Lower lobe of right lung (tissue), 2 donors: ENCODE measurements at regions not wholly inside any gene's neighbourhood (a gene's known extent, or its start where the extent isn't known, plus 50 kb on each side); places are given as distances from the start of the nearest gene placed in this dataset.

Experiments used
- ATAC-seq, 2 donors: fragments of 200-7000 bp; cut with Tn5 transposase; one replicate each; pipeline ENCODE4 v1.9.1; 2020 to 2022; ENCODE audit warnings: mild to moderate bottlenecking in 2 of 2, moderate library complexity in 2 of 2
- DNase-seq: peaks from one replicate; pipeline ENCODE4 v3.0.0-alpha.2; 2020
- H3K27ac ChIP-seq: fragments of 200-600 bp; one replicate; pipeline ENCODE4 v1.8.0; 2022
- H3K27me3 ChIP-seq: fragments of 200-600 bp; one replicate; pipeline ENCODE4 v1.8.0; 2022; ENCODE audit warnings: low read depth
- H3K36me3 ChIP-seq: fragments of 200-600 bp; one replicate; pipeline ENCODE4 v1.8.0; 2022; ENCODE audit warnings: mild to moderate bottlenecking
- H3K4me1 ChIP-seq: fragments of 200-600 bp; one replicate; pipeline ENCODE4 v1.8.0; 2022
- H3K4me3 ChIP-seq: fragments of 200-600 bp; one replicate; pipeline ENCODE4 v1.8.0; 2022; ENCODE audit warnings: mild to moderate bottlenecking
- H3K9me3 ChIP-seq: fragments of 200-600 bp; one replicate; pipeline ENCODE4 v1.8.0; 2022
- intact Hi-C: fragments of 100-400 bp; cut with DNase I; formaldehyde crosslinking; loops from one replicate; pipeline ENCODE4 v1.11.0; 2022
- TF ChIP-seq, protein P1 (sequence below): fragments of 200-600 bp; IDR thresholded peaks from one replicate; pipeline ENCODE4 v1.8.0; 2022; ENCODE audit warnings: antibody characterized with exemption, mild to moderate bottlenecking
- donor health status: DM: no; HTN: yes; CAD: no; lungs with severe emphysema.

GRCh38 chr21:28269173-28269572, 723.5 kb downstream of the LTN1 start:
- Histone ChIP-seq H3K4me1 (no peaks in the 10 kb centered on the region), H3K4me3 (no peak overlapping the region), H3K27ac (no peak overlapping the region), H3K9me3 (no peaks in the 10 kb centered on the region), H3K27me3 (no peaks in the 10 kb centered on the region), H3K36me3 (no peaks in the 10 kb centered on the region)
- TF ChIP-seq, protein P1, sequence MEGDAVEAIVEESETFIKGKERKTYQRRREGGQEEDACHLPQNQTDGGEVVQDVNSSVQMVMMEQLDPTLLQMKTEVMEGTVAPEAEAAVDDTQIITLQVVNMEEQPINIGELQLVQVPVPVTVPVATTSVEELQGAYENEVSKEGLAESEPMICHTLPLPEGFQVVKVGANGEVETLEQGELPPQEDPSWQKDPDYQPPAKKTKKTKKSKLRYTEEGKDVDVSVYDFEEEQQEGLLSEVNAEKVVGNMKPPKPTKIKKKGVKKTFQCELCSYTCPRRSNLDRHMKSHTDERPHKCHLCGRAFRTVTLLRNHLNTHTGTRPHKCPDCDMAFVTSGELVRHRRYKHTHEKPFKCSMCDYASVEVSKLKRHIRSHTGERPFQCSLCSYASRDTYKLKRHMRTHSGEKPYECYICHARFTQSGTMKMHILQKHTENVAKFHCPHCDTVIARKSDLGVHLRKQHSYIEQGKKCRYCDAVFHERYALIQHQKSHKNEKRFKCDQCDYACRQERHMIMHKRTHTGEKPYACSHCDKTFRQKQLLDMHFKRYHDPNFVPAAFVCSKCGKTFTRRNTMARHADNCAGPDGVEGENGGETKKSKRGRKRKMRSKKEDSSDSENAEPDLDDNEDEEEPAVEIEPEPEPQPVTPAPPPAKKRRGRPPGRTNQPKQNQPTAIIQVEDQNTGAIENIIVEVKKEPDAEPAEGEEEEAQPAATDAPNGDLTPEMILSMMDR, result no peak
- ATAC-seq (no peak), DNase-seq (no peak)
- intact Hi-C loops, result no loop called here

DNA sequence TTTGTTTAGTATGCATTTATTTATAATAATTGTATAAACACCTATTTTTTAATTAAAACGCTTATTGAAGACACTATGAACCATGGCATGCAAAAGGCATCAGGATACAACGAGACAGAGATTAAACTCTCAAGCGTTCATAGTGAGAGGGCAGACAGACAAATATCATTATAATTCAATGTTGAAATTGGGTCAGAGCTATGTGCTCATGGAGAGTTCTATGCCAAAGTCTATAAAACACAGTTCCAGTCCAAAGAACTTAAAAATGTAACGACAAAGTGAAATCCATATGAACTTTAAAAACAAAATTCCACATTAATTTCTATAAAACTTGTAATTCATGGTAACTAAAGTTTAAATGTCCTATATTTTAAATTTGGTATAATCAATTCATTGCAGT, 724.0 kb downstream of the LTN1 start:
- intact Hi-C loops, result no loop called here
- H3K27me3 ChIP-seq, result no peaks in the 10 kb centered on the region
- DNase-seq, result no peak

DNA sequence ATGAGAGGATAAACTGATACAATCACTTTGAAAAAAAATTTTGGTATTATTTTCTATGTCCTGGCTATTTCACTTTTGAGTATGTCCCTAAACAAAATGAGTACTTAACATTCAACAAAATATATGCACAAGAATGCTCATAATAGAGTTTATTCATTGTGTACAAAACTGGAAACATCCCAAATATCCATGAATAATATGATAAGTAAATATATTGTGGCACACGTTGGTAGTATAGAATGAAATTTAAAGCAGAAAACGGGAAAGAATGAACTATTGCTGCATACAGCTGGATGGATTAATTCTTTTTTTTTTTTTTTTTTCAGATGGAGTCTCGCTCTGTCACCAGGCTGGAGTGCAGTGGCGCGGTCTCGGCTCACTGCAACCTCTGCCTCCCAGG, 725.2 kb downstream of the LTN1 start:
- H3K4me1 ChIP-seq, result no peaks in the 10 kb centered on the region
- TF ChIP-seq, protein P1, result no peak
- intact Hi-C loops, result no loop called here
- no peaks in the 10 kb centered on the region for H3K36me3 ChIP-seq
- no peak overlapping the region for H3K4me3 ChIP-seq
- no peaks in the 10 kb centered on the region for H3K27me3 ChIP-seq
- no peak overlapping the region for H3K27ac ChIP-seq
- ATAC-seq (no peak), DNase-seq (no peak)
- no peaks in the 10 kb centered on the region for H3K9me3 ChIP-seq

More for the DNA sequence above, 724.0 kb downstream of the LTN1 start:
- no peak overlapping the region for H3K4me3 ChIP-seq
- H3K9me3 ChIP-seq, result no peaks in the 10 kb centered on the region
- H3K27ac ChIP-seq, result no peak overlapping the region
- TF ChIP-seq, protein P1, result no peak
- H3K4me1 ChIP-seq, result no peaks in the 10 kb centered on the region
- H3K36me3 ChIP-seq, result no peaks in the 10 kb centered on the region
- ATAC-seq, result no peak

- Histone ChIP-seq H3K36me3 (no peaks in the 10 kb centered on the region), H3K9me3 (no peaks in the 10 kb centered on the region), H3K4me1 (no peaks in the 10 kb centered on the region), H3K27ac (no peak overlapping the region), H3K4me3 (no peak overlapping the region), H3K27me3 (no peaks in the 10 kb centered on the region)
- DNase-seq, result no peak
- no peak for ATAC-seq
- intact Hi-C loops, result no loop called here
- TF ChIP-seq, protein P1, result no peak
These were observed 726.6 kb downstream of the LTN1 start for GRCh38 chr21:28266061-28266460.

DNA sequence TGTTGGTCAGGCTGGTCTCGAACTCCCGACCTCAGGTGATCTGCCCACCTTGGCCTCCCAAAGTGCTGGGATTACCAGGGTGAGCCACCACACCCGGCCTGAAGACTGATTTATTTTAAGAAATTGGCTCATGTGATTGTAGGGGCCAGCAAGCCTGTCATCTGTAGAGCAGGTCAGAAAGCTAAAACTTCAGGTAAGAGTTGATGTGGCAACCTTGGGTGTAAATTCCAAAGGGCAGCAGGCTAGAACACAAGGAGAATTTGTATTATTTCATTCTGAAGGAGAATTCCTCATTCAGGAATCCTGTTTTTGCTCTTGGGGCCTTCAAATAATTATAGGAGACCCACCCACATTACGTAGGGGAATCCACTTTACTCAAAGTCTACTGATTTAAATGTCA, 728.7 kb downstream of the LTN1 start:
- H3K9me3 ChIP-seq, result no peaks in the 10 kb centered on the region
- no peak for ATAC-seq

More for the DNA sequence above, 728.7 kb downstream of the LTN1 start:
- no peaks in the 10 kb centered on the region for H3K27me3 ChIP-seq
- H3K36me3 ChIP-seq, result no peaks in the 10 kb centered on the region
- DNase-seq, result no peak
- intact Hi-C loops, result no loop called here
- no peak overlapping the region for H3K4me3 ChIP-seq
- TF ChIP-seq, protein P1, result no peak
- no peak overlapping the region for H3K27ac ChIP-seq
- no peaks in the 10 kb centered on the region for H3K4me1 ChIP-seq
